Fibroblast of peridontal ligament (primary cell): ENCODE measurements at regions not wholly inside any gene's neighbourhood (a gene's known extent, or its start where the extent isn't known, plus 50 kb on each side); places are given as distances from the start of the nearest gene placed in this dataset.
A peak's percentile ranks its signal among the peaks of the same experiment; 100 is the strongest.

Experiments used
- DNase-seq: peaks from one replicate; pipeline ENCODE4 v3.0.0-alpha.2; 2010; ENCODE audit errors: extremely low read depth

- no peak for DNase-seq
Measured at GRCh38 chr18:45119876-45120275, 439.2 kb downstream of the SETBP1 start.

- no peak for DNase-seq
Measured at GRCh38 chr18:45121146-45121545, 440.5 kb downstream of the SETBP1 start.

- peak; percentile 27 for DNase-seq
Measured at GRCh38 chr18:45122506-45122905, 441.8 kb downstream of the SETBP1 start.

DNA sequence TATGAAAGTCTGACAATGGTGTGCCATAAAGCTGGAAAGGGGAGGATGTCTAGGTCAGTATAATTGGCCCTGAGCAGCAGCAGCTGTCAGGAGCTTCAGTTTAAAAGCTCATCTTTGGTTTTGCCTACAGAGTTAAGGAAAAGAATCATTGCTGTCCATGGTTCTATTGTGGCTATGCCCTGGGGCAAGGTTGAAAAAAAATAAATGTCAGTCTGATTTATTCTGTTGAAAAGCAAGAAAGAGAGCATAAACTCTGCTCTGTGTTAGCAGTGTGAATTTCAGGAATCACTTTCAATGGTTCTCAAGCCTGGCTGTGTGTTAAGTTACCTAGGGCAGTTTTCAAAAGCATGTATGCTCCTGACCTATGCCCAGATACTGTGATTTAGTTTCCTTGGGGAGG is 446.7 kb downstream of the SETBP1 start:
- no peak for DNase-seq

DNA sequence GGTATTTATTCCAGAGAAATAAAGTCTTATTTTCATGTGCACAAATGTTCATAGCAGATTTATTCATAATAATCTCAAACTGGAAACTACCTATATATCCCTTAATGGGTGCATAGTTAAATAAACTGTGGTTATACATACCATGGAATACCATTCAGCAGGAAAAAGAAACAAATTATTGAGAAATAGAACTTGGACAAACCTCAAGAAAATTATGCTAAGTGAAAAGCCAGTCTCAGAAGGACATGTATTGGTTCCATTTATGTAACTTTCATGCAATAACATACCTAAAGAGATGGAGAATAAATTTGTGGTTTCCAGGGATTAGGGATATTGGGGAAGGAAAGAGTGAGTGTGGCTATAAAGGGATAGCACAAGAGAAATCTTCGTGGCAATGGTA is 452.6 kb downstream of the SETBP1 start:
- peak; percentile 82 for DNase-seq

DNA sequence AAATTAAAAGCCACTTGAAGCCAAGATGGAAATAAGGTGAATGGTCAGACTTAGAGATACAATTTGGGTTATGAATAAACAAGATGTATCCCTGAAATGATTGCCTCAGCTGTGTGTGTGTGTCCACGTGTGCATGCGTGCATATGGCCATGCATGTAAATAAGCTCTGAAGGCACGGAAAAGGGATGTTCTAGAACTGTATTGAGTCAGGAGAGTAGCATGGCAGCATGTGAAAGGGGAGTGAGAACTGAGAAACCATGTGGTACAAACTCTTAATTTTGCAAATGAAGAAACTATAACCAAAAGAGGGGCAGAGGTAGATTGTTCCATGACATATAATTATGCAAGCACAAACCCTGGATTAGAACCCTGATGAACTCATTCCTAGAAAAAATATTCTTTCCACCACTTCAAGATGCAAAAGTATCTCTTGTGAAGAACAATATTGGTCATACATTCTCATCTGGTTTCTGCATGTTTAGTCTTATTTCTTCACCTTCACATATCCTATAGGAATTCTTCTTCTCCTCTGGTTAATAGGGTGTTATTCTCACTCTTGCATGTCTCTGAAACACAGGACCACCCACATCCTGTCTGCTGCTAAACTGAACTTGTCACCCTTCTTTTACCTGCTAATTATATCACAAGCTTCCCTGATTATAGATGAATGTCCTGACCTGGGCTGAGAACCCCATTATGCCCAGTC is 455.8 kb downstream of the SETBP1 start:
- DNase-seq, result no peak

DNA sequence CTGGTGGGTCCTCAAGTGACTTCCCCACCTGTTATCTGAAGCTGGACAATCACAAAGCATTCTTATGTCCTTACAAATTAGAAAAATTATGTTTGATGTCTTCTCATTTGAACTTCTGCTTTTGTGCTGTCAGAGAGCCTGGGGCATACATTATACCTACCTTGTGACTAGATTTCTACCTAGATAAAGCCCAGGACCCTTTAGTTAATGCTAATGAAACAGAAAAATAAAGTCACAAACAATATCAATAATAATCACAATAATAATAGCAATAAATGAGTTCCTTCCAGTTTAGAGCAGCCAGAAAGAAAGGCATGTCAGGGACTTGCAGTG is 456.4 kb downstream of the SETBP1 start:
- no peak for DNase-seq

- no peak for DNase-seq
Measured at GRCh38 chr18:45139478-45139877, 458.8 kb downstream of the SETBP1 start.

GRCh38 chr18:45142868-45143267 is 462.2 kb downstream of the SETBP1 start:
- DNase-seq, result no peak

DNA sequence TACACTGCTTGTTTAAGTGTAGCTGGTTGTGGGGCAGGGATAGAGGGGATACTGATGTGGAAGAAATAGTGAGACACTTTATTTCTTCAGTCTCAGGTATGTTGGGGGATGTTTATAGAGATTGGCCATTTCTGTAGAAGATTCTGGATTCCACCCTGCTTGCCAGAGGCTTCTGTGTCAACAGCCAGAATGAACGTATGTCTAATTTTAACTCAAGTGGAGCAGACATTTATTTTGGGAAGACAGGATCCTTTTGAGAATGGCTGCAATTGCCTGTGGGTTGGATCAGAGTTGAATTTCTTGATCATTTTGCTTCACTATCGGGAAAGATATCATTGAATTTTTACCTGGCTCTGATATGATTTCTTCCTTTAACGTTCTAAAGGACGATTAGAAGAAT is 465.6 kb upstream of the SLC14A2 start:
- no peak for DNase-seq

DNA sequence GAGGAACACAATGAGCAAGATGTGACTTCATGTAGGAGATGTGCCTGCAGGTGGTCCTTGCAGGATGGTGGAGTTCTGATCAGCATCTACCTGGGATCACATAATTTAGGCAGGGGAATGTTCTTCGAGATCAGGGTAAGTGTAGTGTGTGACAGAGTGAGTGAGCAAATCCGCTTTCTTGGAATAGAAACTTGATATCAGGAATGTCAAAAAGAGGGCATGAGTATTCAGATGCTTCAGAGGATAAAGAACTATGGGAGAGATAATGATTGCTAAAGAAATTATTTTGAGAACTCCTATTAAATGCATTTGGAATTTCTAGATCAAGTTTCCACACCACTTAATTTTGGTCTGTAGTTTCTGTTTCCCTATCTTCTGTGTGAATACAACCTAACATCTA is 463.6 kb upstream of the SLC14A2 start:
- no peak for DNase-seq

DNA sequence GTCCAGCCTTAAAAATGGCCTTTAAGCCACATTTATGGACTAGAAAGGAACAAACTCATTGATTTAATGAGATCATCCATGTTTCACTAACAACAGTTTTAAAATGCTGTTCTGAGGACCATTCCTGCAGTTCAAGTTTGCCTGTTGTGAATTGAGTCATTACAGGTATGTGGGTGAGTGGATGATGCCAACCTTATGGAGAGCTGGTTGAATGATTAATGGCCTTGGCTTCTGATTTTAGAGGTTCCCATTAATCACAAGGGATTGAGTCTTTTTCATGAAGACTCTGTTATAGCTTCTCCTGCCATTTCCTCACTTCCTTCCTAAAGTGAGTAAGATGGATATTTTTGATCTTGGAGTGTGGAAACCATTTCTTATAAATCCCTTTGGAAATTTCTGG is 459.8 kb upstream of the SLC14A2 start:
- no peak for DNase-seq

DNA sequence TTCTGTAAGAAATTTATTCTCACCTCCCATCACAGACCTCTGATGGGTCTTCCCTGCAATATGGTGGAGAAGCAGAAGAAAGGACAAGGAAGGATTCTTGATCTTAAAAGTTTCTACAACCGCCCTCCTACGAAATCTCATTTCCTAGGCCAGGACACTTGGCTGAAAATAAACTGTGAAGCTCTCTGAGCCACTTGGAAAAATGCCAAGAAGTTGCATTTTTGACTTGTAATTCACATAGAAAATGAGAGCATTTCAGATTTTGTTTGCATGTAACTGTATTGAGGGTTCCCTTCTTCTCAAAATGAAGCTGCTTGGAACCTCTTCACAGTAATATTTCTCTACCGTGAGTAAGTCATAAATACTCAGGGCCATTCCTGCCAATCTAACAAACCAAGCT is 458.3 kb upstream of the SLC14A2 start:
- peak; percentile 66 for DNase-seq

DNA sequence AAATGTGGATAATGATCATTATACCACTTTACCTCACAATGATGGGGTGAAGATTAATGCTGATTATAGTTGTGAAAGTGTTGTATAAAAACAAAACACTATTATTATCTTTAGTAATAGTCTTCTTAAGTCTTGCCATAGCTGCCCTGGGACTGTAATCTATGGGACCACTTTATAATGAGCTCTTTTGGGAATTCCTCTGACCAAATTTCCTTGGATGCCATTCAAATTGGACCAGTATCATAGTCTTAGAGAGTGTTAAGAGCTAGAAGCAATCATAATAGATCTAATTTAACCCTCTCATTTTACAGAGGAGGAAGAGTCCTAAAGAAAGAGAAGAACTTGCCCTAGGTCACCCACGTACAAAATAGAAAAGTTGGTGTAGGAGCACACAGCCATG is 457.7 kb upstream of the SLC14A2 start:
- DNase-seq, result no peak

GRCh38 chr18:45161850-45162249 is 453.4 kb upstream of the SLC14A2 start:
- DNase-seq, result no peak

- DNase-seq, result peak; percentile 27
Measured at GRCh38 chr18:45163871-45164270, 451.4 kb upstream of the SLC14A2 start.

DNA sequence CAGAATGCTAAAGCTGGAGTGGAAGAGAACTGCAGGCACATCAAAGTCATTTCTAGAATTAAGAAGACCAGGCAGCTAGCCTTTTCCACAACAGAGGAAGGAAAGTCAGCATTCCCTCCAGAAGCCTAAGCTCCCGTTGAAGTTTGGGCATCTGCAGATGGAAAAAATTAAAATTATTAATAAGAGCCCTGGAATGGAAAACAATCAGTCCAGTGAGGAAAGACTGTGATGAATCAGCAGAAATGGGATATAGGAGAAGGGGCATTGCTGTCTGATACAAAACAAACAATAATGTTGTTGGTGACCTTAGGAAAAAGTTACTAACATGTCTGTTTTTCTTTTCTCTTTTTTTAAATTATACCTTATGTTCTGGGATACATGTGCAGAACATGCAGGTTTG is 450.7 kb upstream of the SLC14A2 start:
- peak; percentile 75 for DNase-seq

- DNase-seq, result no peak
Measured at GRCh38 chr18:45165176-45165713, 450.0 kb upstream of the SLC14A2 start.

GRCh38 chr18:45165871-45166270 is 449.4 kb upstream of the SLC14A2 start:
- DNase-seq, result no peak

- DNase-seq, result peak; percentile 94
Measured at GRCh38 chr18:45166341-45166835, 448.9 kb upstream of the SLC14A2 start.

DNA sequence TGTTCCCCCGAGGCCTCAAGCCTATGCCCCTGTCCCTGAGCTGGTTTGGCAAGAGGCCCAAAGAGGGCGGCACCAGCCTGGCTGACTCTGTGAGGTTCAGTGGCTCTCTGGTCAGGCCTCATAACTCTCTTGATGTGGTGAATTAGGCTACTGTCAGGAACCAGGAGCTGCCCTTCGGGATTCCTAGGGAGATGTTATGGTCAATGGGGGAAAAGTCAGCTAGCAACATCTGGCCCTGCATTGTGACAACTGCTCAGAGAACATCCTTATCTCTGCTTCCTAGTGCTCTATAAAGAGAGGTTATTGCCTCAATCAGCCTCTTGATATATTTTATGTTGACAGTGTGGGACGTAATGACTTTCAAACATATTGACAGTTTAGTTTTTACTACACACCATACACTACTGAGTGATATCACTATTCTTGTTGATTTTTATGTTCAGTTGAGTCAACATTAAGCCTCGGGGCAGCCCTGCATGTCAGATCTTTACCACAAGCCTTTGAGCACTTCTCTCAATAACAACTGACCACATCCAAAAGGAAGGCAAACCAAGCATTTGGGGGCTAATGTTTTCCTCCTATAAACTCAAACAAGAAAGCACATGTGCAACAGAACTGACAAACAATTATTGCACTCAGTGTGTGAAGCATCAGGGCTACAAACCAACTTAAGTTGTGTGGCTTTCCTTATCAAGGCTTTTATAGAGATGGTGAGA is 448.3 kb upstream of the SLC14A2 start:
- DNase-seq, result peak; percentile 44

DNA sequence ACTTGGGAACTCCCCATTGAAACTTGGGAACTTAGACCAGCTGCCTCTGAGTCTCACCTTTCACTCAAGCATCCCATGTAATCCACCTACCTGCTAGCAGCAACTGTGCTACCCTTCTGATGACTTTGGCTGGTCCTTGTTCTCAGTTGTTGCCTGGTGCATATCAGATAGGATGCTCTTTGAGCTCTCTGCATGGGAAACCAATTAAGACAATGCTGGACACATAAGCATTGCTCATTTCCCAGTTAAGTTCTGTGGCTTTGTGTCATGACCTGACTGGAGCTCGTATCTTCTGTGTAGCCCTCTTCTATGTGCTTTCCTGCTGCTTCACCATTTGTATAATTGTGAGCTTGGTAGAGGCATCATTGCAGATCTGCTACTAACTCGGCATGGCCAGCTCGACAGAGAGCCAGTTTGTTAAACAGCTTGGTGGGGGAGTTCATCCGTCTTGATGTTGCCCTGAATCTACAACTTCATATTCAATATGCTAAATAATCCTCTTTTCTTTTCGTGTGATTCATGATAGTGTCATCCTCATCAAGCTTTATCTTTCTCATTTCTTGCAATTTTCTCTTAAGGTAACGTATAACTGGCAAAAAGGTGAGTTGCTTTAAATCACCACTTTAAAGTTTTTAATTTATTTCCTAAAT is 447.5 kb upstream of the SLC14A2 start:
- DNase-seq, result peak; percentile 76
